ENCODE measurements at regions not wholly inside any gene's neighbourhood (a gene's known extent, or its start where the extent isn't known, plus 50 kb on each side); places are given as distances from the start of the nearest gene placed in this dataset.

DNA sequence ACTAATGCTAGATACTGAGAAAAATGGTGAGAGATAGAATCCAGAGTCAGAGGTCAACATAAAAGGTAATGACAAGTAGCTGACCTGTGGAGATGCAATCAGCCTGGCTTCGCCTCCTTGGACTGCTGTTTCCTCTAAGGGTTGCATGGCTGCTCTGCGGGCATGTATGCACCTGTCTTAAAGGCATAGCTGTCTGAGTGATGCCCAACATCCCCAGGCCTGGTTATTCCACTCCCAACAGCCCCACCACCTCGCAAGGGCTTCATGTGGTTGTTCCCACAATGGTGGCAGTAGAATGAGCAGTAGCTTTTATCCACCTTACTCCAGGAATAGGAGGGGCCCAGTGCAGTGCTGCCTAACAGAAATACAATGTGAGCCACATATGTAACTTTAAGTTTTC, 69.7 kb upstream of the ALK start:
- TF ChIP-seq FOS (IDR thresholded peaks at IDR 0.05; ENCODE audit: borderline replicate concordance, insufficient read depth, low read length) (no peak), POLR2A (IDR thresholded peaks at IDR 0.05; ENCODE audit: low read depth, low read length) (no peak), EZH2 (IDR thresholded peaks at IDR 0.05; ENCODE audit: borderline replicate concordance, low read depth, low read length, severe bottlenecking) (no peak), GATA2 (IDR thresholded peaks at IDR 0.05; ENCODE audit: insufficient read depth, insufficient read length, low read depth, low read length) (no peak)
- TF ChIP-seq, protein P1, sequence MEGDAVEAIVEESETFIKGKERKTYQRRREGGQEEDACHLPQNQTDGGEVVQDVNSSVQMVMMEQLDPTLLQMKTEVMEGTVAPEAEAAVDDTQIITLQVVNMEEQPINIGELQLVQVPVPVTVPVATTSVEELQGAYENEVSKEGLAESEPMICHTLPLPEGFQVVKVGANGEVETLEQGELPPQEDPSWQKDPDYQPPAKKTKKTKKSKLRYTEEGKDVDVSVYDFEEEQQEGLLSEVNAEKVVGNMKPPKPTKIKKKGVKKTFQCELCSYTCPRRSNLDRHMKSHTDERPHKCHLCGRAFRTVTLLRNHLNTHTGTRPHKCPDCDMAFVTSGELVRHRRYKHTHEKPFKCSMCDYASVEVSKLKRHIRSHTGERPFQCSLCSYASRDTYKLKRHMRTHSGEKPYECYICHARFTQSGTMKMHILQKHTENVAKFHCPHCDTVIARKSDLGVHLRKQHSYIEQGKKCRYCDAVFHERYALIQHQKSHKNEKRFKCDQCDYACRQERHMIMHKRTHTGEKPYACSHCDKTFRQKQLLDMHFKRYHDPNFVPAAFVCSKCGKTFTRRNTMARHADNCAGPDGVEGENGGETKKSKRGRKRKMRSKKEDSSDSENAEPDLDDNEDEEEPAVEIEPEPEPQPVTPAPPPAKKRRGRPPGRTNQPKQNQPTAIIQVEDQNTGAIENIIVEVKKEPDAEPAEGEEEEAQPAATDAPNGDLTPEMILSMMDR (IDR thresholded peaks at IDR 0.05; ENCODE audit: extremely low read depth in 1 of 2, insufficient read depth in 1 of 2, low read depth in 1 of 2, low read length in 2 of 2), result no peak
- TF ChIP-seq, protein P2, sequence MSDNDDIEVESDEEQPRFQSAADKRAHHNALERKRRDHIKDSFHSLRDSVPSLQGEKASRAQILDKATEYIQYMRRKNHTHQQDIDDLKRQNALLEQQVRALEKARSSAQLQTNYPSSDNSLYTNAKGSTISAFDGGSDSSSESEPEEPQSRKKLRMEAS (IDR thresholded peaks at IDR 0.05; ENCODE audit: insufficient read depth, insufficient read length), result no peak

Data from endothelial cell of umbilical vein (primary cell).